IPS-NIHi11 (cell line): ENCODE measurements at regions not wholly inside any gene's neighbourhood (a gene's known extent, or its start where the extent isn't known, plus 50 kb on each side); places are given as distances from the start of the nearest gene placed in this dataset.
"Not testable (repeated sequence)": the region's sequence is repeated elsewhere in the genome, so short reads cannot be mapped to it uniquely, and the experiment has no call there.

Experiments used
- DNase-seq: peaks from one replicate; pipeline ENCODE4 v3.0.0; 2012; ENCODE audit warnings: mixed read lengths, low spot score

DNA sequence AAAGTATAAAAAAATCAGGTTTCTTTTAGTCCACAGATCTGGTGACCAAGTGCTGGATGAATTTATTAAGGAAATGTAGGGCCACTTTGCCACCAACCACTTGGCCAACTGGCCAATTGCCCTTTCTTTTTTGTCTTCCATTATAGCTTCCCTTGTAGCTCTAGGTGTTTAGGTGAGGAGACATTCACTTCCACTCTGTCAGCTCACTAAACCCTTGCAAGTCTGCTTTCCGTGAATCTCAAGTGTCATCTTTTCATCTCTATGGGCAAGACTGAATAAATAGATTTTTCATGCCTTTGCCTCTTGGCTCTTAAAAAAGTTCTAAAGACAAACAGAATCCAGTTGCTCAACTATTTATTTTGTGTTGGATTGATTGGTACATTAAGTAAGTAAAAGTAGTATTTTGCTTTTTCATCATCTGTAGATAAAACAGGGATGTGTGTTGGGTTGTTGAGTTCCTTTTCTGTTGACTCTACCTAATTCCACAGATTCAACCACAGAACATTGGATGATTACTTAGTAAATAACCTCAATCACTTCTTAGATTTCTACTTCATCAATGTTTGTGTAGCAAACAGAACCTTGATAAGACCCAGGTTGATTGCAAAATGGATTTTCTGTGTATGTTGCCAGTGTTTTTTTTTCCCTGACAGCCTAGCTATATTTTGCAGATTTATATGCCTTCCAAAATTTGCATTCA is 68.1 kb upstream of the GRXCR1 start:
- DNase-seq, result no peak

GRCh38 chr4:42821230-42821629 is 71.3 kb upstream of the GRXCR1 start:
- DNase-seq, result no peak

DNA sequence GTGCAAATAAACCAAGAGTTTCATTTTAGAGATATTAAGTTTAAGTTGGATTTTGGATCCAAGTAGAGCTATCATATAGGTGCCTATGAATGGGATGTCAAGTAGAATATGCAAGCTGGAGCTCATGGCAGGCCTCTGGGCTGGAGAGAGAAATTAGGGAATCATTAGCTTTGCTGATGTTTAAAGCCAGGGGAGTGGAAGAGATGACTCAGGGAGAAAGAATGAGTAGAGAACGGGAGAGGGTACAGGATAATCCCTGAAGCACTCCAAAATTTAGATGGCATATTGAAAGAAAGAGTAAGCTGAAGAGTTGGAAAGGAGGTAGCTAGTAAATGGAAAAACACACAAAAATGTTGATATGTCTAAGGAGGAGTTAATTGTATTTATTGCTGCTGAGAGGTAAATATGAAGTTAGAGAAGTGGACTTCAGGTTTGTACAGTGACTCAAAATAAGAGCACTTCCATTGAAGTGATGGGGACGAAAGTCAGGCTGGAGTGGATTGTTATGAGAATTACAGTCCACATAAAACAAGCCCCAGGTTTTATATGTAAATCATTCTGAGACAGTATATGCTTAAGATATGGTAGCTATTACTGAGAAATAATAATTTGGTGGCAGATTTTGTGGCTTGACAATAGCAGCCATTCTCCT is 72.5 kb upstream of the GRXCR1 start:
- no peak for DNase-seq

DNA sequence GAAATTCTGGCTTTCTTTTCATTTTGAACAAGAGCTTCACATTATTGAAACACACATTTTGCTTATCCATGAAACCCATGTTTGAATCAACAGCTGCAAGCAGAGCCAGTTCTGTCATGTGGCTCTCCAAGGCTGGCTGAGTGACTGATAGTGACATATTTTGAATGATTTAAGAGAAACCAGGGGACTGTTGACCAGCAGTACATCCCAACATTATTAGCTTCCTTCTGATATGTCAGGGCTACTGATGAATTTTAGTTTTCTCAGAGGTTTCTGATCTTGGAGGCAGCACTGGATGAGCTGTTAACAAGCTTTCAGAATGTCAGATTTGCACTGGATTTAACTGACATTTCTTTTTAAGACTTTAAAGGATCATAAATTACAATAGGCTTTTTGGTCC is 74.6 kb upstream of the GRXCR1 start:
- no peak for DNase-seq

DNA sequence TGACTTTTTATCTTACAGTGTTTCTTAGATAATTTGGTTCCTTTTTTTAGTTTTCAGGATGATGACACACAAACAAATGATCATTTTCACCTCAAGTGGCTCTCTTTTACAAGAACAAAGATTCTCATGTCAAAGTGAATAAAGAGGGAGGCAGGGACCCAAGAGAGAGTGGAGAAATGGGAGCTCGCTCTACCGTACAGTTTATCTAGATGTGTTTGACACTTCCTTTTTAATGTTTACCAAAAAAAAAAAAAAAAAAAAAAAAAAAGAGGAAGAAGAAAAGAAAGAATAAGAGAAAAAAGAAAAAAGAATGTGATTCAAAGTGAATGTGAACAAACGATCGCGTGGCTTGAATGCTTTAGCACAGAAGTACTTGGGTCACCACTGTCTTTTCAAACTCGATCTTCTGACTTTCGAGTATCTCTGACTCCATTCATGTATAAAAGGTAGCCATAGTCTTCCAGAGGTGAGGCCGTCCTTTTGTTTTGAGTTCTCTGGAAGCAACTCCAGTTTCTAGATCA is 75.6 kb upstream of the GRXCR1 start:
- DNase-seq, result no peak

DNA sequence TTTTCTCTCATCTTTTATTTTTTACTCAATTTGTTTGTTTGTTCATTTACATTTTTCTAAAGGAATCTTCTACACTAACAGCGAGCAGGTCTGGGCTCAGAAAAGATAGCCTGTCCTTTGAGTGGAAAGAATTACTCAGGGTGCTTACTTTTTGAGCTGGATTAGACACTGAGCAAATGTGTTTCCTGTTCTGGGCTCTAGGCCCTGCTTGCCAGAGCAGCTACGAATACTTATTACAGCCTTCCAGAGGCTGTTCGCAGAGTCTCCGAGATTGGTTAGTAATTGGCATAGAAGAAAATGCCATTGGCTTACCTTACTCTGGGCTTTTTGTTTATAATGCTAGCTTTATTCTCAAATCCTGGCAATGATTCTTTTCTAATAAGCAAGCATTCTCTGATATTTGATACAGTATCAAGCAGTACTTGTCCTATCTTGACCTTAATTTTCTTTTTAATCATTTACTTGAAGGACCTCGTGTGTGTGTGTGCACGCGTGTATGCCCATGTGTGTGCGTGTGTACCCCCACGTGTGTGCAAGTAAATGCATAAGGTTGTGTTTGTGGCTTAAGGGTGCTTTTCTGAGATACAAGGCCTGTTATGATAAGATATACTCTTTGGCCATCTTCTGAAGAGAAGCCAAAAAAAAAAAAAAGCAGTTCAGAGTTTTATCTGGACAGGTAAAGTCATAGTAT is 76.2 kb upstream of the GRXCR1 start:
- no peak for DNase-seq

- DNase-seq, result no peak
These were observed 83.0 kb upstream of the GRXCR1 start for GRCh38 chr4:42809419-42810084.

DNA sequence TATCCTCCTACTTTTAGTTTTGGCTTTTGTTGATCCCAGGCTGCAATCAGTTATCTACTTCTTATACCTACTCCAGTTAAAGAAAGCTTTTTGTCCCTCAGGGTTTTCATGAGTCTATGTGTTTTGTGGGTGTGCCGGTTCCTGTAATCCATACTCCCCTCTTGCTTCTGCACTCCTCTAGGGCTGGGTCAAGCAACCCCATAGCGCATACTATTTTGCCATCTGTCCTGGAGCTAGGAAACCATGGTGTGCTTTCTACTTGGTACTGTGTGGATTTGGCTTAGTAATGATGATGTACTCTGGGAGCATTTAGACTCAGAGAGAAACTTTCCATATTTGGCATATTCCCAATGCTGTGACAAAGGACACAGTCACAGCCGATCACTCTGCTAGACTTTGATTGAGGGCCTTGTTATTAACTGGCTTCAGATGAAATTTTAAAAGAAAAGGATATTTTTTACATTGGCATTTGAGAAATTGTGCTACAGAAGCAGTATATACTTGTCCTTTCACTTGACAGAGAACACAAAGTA is 86.1 kb upstream of the GRXCR1 start:
- DNase-seq, result no peak

GRCh38 chr4:42789041-42789567 is 103.4 kb upstream of the GRXCR1 start:
- DNase-seq, result no peak

DNA sequence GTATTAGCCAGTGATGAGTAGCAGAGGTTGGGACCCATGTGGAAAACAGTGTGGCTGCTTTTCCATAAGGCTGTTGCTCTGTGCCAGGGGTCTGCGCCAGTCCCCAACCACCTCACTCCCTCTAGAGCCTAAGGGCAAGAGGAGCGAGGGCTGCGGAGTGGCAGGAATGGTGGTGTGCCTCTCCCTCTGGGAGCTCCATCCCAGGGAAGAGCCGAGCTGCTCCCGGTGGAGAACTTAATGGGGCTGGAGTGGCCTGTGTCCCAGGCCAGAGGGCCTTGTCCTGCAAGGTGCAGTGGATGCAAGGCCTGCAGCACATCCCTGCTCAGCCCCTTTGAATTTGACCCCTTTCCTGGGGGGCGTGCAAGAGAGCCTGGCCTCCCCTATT is 105.4 kb upstream of the GRXCR1 start:
- no peak for DNase-seq

DNA sequence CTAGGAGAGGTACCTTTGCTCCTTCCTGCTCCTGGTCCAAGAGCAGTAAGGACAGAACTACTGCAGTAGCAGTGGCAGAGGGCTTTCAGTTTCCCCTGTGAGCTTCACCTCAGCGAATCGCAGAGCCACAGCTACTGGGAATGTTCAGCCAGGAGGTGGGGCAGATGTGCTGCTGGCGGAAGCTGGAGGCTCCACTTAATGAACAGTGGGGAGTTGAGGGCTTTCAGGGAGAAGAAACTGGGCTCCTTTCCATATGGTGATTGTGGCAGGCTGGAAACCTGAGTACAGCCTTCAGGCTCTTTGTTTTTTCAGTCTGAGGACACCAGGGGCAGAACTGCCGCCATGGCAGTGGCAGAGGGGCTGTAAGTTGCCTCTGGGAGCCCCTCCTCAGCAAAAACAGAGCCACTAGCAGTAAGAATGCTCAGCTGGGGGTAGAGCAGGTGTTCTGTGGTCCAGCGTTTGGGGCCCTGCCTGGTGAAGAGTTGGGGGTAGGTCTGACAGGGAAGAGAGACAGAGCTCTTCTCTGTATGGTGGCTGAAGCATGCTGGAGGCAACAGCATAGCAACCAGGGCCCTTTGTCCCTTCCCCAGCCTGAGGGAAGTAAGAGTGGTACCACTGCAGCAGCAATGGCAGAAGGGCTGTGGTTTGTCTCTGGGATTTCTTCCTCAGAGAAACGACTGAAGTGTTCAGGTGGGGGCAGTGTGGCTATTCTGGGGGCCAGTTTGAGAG is 106.0 kb upstream of the GRXCR1 start:
- peak; percentile 35 for DNase-seq

DNA sequence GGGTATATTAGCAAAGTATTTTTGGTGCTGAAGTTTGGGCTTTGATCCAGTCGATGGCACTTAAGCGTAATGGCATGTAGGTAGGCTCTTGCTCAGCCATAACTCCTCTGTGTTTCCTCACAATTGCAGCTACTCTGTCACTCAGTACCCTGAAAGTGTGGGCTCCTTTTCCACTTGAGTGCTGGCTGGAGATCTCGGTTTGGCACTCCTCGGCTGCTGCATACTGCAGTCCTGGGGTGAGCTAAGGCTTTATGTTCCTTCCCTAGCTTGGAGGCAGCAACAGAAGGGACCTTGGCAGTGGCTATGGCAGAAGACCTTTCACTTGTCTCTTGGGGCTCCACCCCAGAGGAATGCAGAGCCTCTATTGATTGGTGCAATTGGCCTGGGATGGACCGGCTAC is 106.7 kb upstream of the GRXCR1 start:
- DNase-seq, result no peak

GRCh38 chr4:42781315-42781714 is 111.2 kb upstream of the GRXCR1 start:
- DNase-seq, result no peak

- DNase-seq, result no peak
These were observed 114.2 kb upstream of the GRXCR1 start for GRCh38 chr4:42778349-42778748.

GRCh38 chr4:42768125-42768748 is 111.3 kb upstream of the ATP8A1 start:
- no peak for DNase-seq

DNA sequence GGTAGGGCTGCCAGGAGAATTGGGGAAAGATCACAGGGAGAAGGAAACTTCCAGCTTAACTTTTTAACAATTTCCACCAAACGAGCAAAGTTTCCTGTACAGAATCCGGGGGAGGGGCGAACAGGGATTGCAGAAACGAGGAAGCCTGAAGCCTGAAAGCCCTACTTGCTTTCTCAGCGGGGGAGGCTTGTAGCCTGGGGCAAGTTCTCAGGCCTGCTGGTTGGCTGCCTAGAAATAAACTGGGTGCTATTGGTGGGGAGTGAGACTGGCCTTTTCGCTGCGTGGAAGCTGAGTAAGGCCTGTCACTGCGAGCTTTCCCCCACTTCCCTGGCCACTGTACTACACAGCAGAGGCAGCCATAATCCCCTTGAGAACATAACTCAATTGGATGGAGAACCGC is 110.8 kb upstream of the ATP8A1 start:
- DNase-seq, result no peak

DNA sequence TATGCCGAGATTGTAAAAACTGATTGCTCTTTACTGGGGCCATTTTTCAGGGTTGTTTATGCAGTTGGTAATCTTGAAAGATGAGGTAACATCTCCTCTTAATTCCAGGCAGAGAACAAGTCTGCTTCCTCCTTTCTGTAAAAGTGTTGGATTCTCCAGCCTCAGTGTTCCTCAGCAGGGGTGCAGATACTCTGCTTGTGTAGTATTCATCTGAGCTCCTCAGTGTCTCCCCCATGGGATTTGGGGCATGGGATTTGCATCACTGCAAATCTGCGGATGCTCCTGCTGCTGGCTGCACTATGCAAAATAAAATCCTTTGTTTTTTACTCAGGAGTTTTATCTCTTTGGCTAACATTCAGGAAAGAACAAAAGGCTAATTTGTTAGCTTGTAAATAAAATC is 104.9 kb upstream of the ATP8A1 start:
- peak; percentile 42 for DNase-seq

- not testable (repeated sequence) for DNase-seq
These were observed 98.1 kb upstream of the ATP8A1 start for GRCh38 chr4:42754965-42755364.

- DNase-seq, result no peak
These were observed 94.7 kb upstream of the ATP8A1 start for GRCh38 chr4:42751587-42751986.

GRCh38 chr4:42750856-42751255 is 94.0 kb upstream of the ATP8A1 start:
- DNase-seq, result peak; percentile 45

DNA sequence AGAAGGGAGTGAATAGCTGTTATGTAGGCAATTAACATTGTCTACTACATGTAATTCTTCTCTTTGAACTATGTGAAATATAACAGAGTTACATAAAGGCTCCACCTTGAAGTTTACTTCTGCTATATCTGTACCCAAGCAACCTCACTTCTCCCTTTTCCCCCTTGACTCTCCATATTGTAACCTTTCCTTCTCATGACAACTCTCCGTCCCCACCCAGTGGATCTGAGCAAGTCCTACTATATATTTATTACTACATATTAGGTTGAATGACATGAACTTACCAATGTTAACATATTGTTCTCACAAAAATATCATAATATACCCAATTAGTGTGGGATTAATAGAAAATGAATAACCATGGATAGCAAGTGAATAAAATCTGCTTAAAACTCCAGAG is 93.2 kb upstream of the ATP8A1 start:
- DNase-seq, result no peak
